Esophagus muscularis mucosa (tissue), 3 donors: ENCODE measurements at regions not wholly inside any gene's neighbourhood (a gene's known extent, or its start where the extent isn't known, plus 50 kb on each side); places are given as distances from the start of the nearest gene placed in this dataset.

ENCODE experiments used
- POLR2A ChIP-seq: fragments of 450-650 bp; IDR thresholded peaks from one replicate; pipeline ENCODE4 v1.6.1; 2017; ENCODE audit warnings: antibody characterized with exemption, moderate library complexity, mild to moderate bottlenecking, low read depth
- POLR2AphosphoS5 ChIP-seq, 2 donors: sonication (generic); formaldehyde crosslinking; IDR thresholded peaks; one replicate each; pipeline ENCODE4 v1.6.1; 2017; ENCODE audit warnings: antibody characterized with exemption in 2 of 2
- TF ChIP-seq, protein P1 (sequence below), 3 experiments: fragments of 200-600 bp in 2 of 3; fragments of 450-650 bp in 1 of 3; sonication (generic) in 2 of 3; IDR thresholded peaks; one replicate each; pipeline ENCODE4 v1.5.1; 2017 to 2019; ENCODE audit warnings: antibody characterized with exemption in 3 of 3, mild to moderate bottlenecking in 2 of 3, moderate library complexity in 1 of 3

DNA sequence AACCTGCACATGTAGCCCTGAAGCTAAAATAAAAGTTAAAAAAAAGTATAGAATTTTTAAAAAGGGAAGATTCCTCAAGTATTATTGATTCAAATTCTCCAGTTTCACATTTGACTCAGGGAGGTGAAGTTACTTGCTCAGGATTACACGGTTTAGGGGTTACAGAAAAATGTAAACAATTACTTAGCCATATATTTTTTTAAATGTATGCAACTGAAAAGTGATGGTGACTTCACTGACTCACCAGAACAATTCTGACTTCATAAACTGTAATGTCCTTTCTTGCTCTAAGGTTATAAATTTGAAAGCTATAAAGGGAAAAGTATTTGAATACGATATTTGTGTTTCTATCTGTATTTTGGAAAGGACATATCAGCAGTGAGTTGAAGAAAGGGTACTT, 371.2 kb downstream of the SPRY1 start:
- TF ChIP-seq POLR2AphosphoS5 (IDR thresholded peaks at IDR 0.05) (no peak), POLR2A (no peak)
- TF ChIP-seq, protein P1, sequence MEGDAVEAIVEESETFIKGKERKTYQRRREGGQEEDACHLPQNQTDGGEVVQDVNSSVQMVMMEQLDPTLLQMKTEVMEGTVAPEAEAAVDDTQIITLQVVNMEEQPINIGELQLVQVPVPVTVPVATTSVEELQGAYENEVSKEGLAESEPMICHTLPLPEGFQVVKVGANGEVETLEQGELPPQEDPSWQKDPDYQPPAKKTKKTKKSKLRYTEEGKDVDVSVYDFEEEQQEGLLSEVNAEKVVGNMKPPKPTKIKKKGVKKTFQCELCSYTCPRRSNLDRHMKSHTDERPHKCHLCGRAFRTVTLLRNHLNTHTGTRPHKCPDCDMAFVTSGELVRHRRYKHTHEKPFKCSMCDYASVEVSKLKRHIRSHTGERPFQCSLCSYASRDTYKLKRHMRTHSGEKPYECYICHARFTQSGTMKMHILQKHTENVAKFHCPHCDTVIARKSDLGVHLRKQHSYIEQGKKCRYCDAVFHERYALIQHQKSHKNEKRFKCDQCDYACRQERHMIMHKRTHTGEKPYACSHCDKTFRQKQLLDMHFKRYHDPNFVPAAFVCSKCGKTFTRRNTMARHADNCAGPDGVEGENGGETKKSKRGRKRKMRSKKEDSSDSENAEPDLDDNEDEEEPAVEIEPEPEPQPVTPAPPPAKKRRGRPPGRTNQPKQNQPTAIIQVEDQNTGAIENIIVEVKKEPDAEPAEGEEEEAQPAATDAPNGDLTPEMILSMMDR (IDR thresholded peaks at IDR 0.05), result no peak
